ENCODE measurements at regions not wholly inside any gene's neighbourhood (a gene's known extent, or its start where the extent isn't known, plus 50 kb on each side); places are given as distances from the start of the nearest gene placed in this dataset.

DNA sequence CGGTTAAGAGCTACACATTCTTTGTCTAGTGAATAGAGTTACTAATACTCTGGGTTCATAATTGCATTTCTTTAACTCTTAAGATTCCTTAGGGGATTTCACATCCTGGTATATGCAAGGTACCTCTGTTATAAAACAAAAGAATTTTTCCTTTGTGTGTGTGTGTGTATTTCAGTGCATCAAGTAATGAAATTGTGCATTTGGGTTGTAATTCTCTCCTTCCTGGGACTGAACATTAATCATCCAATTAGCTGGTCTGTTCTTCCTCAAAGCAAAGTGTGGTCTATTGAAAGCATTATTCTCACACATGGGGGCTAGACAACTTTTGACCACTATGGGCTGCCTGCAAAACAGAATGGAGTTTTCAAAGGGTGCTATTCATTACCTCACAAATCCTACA, 74.0 kb downstream of the ZC3H11B start:
- no peak overlapping the region for H3K4me3 ChIP-seq
- TF ChIP-seq POLR2A (IDR thresholded peaks at IDR 0.05) = no peak
- TF ChIP-seq, protein P1, sequence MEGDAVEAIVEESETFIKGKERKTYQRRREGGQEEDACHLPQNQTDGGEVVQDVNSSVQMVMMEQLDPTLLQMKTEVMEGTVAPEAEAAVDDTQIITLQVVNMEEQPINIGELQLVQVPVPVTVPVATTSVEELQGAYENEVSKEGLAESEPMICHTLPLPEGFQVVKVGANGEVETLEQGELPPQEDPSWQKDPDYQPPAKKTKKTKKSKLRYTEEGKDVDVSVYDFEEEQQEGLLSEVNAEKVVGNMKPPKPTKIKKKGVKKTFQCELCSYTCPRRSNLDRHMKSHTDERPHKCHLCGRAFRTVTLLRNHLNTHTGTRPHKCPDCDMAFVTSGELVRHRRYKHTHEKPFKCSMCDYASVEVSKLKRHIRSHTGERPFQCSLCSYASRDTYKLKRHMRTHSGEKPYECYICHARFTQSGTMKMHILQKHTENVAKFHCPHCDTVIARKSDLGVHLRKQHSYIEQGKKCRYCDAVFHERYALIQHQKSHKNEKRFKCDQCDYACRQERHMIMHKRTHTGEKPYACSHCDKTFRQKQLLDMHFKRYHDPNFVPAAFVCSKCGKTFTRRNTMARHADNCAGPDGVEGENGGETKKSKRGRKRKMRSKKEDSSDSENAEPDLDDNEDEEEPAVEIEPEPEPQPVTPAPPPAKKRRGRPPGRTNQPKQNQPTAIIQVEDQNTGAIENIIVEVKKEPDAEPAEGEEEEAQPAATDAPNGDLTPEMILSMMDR (IDR thresholded peaks at IDR 0.05 in 4 of 5, conservative IDR thresholded peaks at IDR 0.05 in 1 of 5) = no peak
- H3K4me1 ChIP-seq = no peaks in the 10 kb centered on the region
- intact Hi-C loops (cut with DNase I; ENCODE audit: low total_unique reads) = no loop called here
- no peaks in the 10 kb centered on the region for H3K36me3 ChIP-seq
- in situ Hi-C loops (cut with MboI; ENCODE audit: low sequenced_read_pairs in 4 of 4) = no loop called here
- no peak for DNase-seq
- no peaks in the 10 kb centered on the region for H3K9me3 ChIP-seq
- H3K27me3 ChIP-seq = no peaks in the 10 kb centered on the region
- no peak for ATAC-seq
- no peak overlapping the region for H3K27ac ChIP-seq

DNA sequence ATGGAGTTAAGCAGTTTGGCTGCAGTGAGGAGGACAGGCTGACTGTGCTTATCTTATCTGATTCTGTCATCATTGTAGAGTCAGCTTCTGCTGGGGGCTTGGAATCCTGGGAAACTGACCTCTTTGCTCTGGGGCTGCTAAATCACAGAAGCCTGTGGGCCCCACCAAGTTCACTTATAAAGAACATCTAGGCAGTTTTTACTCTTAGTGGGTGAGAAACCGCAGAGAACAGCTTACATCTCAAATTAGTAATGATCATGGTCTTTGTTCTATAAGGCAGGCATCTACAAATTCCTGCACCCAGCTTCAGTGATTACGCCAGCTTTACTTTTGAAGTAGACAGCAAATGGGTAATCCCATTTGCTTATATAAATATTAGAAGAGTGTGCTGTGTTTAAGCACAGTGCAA, 75.7 kb downstream of the ZC3H11B start:
- Histone ChIP-seq H3K4me3 (no peak overlapping the region), H3K36me3 (no peaks in the 10 kb centered on the region), H3K4me1 (no peaks in the 10 kb centered on the region), H3K9me3 (no peaks in the 10 kb centered on the region), H3K27ac (no peak overlapping the region), H3K27me3 (no peaks in the 10 kb centered on the region)
- DNase-seq = no peak
- intact Hi-C loops (cut with DNase I; ENCODE audit: low total_unique reads) (no loop called here), in situ Hi-C loops (cut with MboI; ENCODE audit: low sequenced_read_pairs in 4 of 4) (no loop called here)
- TF ChIP-seq, protein P1 (IDR thresholded peaks at IDR 0.05 in 4 of 5, conservative IDR thresholded peaks at IDR 0.05 in 1 of 5) = no peak
- no peak for TF ChIP-seq POLR2A (IDR thresholded peaks at IDR 0.05)
- ATAC-seq = no peak

DNA sequence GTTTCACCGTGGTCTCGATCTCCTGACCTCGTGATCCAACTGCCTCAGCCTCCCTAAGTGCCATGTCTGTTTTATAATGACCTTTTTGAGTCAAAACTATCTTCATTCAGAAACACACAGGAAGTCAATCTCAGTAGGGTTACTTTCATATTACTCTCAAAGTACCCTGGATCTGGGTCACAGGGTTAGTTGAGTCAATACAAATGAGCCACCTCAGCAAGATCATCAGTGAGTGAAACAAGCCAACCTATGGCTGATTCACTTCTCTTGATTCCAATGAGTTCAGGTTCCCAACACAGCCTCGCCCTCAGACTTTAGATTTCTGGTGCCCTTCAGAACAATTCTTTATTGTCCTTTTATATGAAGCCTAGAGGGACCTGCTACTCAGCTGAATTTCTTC, 76.9 kb downstream of the ZC3H11B start:
- no peaks in the 10 kb centered on the region for H3K27me3 ChIP-seq
- H3K4me3 ChIP-seq = no peak overlapping the region
- in situ Hi-C loops (cut with MboI; ENCODE audit: low sequenced_read_pairs in 4 of 4) = no loop called here
- no peaks in the 10 kb centered on the region for H3K4me1 ChIP-seq
- TF ChIP-seq, protein P1 (IDR thresholded peaks at IDR 0.05 in 4 of 5, conservative IDR thresholded peaks at IDR 0.05 in 1 of 5) = no peak
- no peak for TF ChIP-seq POLR2A (IDR thresholded peaks at IDR 0.05)
- H3K27ac ChIP-seq = no peak overlapping the region
- DNase-seq (no peak), ATAC-seq (no peak)
- H3K9me3 ChIP-seq = no peaks in the 10 kb centered on the region
- no peaks in the 10 kb centered on the region for H3K36me3 ChIP-seq
- intact Hi-C loops (cut with DNase I; ENCODE audit: low total_unique reads) = no loop called here

DNA sequence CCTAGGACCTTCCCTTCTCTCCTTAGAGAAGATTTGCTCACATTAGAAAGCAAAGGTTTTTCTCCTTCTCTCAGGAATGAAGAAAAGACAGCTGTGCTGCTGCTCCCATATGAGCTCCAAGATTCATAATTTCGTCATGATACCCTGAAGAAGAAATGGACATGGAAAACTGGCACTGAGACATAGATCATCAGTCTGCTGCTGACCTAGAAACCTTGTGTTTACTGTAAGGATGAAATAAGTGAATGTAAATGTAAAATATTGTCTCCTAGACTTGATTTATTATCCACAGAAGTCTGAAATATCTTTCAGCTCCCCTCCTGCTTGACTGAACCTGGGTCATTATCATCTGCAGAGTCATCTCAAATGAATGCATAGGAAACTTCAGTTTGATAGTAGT, 77.9 kb downstream of the ZC3H11B start:
- Histone ChIP-seq H3K9me3 (no peaks in the 10 kb centered on the region), H3K27ac (no peak overlapping the region), H3K36me3 (no peaks in the 10 kb centered on the region), H3K4me3 (no peak overlapping the region), H3K4me1 (no peaks in the 10 kb centered on the region), H3K27me3 (no peaks in the 10 kb centered on the region)
- in situ Hi-C loops (cut with MboI; ENCODE audit: low sequenced_read_pairs in 4 of 4) = no loop called here
- intact Hi-C loops (cut with DNase I; ENCODE audit: low total_unique reads) = no loop called here
- ATAC-seq (peak in 1 of 2 donors; percentile 16), DNase-seq (no peak)
- TF ChIP-seq, protein P1 (IDR thresholded peaks at IDR 0.05 in 4 of 5, conservative IDR thresholded peaks at IDR 0.05 in 1 of 5) = no peak
- TF ChIP-seq POLR2A (IDR thresholded peaks at IDR 0.05) = no peak

DNA sequence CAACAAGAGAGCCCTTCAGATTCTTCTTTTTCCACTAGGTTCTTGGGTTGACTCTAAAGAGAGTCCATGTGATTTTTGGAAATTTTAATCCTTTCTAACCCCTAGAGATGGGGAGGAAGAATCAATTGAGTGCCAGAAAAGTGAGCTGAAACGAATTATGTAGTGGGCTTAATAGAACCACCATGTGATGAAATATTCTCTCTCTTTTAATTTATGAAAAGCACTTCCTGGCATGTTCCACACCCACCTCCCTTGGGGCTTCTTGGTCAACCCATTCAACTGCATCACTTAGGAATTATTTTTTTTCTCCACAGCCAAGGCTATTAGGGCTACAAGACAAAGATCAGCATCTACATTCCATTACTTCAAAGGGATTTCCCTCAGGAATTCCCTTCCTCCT, 79.6 kb downstream of the ZC3H11B start:
- TF ChIP-seq, protein P1 (IDR thresholded peaks at IDR 0.05 in 4 of 5, conservative IDR thresholded peaks at IDR 0.05 in 1 of 5) = no peak
- no peak for TF ChIP-seq POLR2A (IDR thresholded peaks at IDR 0.05)
- no peaks in the 10 kb centered on the region for H3K27me3 ChIP-seq
- no peaks in the 10 kb centered on the region for H3K9me3 ChIP-seq
- ATAC-seq (peak; percentile 75 to 84), DNase-seq (peak; percentile 14 to 51)
- no peak overlapping the region for H3K27ac ChIP-seq
- intact Hi-C loops (cut with DNase I; ENCODE audit: low total_unique reads) (no loop called here), in situ Hi-C loops (cut with MboI; ENCODE audit: low sequenced_read_pairs in 4 of 4) (no loop called here)
- H3K4me3 ChIP-seq = no peak overlapping the region
- H3K4me1 ChIP-seq = no peaks in the 10 kb centered on the region
- no peaks in the 10 kb centered on the region for H3K36me3 ChIP-seq
